ENCODE measurements at regions not wholly inside any gene's neighbourhood (a gene's known extent, or its start where the extent isn't known, plus 50 kb on each side); places are given as distances from the start of the nearest gene placed in this dataset.
"Not testable (repeated sequence)": the region's sequence is repeated elsewhere in the genome, so short reads cannot be mapped to it uniquely, and the experiment has no call there.

DNA sequence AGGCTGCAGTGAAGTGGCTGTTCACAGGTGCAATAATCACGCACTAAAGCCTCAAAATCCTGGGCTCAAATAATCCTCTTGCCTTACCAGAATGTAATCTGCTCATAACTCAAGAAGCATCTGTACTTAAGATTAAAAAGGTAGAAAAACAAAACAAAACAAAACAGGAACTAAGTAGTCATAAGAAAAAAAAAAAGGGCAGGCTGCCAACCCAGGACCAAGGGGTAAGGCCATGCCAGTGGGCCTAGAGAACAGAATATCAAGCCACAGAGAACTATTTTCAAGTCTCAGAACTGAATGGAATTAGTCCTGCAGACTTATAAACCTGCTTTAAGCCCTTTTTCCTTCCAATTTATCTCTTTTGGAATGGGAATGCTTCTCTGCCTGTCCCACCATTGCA, 64.8 kb upstream of the TBC1D3K start:
- DNase-seq (ENCODE audit: extremely low read depth in 1 of 2, low read depth in 1 of 2) = no peak

DNA sequence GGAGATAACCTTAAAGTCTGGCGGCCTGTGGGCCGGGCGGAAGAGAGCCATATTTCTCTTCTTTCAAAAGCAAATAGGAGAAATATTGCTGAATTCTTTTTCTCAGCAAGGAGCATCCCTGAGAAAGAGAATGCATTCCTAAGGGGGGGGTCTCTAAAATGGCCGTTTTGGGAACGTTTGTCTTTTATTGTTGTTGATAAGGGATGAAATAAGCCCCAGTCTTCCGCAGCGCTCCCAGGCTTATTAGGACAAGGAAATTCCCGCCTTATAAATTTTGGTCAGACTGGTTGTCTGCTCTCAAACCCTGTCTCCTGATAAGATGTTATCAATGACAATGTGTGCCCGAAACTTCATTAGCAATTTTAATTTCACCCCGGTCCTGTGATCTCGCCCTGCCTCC, 65.8 kb upstream of the TBC1D3K start:
- not testable (repeated sequence) for DNase-seq (ENCODE audit: extremely low read depth in 1 of 2, low read depth in 1 of 2)

DNA sequence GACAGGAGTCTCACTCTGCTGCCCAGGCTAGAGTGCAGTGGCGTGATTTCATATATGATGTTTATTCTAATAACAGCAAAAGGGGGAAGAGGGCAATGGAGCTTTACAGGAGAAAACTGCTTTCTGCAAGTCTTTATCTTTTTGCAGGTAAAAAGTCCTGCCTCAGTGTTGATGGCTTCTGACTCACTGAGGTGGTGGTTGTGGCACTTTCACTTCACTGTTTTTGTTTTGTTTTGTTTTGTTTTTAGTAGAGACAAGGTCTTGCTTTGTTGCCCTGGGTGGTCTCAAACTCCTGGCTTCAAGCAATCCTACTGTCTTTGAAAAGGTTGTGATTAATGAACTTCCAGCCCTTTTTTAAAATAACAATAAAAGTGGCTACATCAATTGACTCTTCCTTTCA, 68.0 kb upstream of the TBC1D3K start:
- DNase-seq (ENCODE audit: extremely low read depth in 1 of 2, low read depth in 1 of 2) = no peak

DNA sequence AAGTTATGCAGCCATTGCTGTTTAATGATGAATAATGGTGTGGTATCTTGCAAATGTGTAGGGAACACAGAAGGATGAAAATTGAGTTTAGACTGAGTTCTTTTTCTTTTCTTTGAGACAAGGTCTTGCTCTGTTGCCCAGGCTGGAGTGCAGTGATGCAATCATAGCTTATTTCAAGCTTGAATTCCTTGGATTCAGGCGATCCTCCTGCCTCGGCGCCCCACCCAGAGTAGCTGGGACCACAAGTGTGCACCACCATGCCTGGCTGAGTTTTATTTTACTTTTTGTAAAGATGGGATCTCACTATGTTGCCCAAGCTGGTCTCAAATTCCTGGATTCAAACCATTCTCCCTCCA, 74.6 kb upstream of the TBC1D3K start:
- DNase-seq (ENCODE audit: extremely low read depth in 1 of 2, low read depth in 1 of 2) = no peak

DNA sequence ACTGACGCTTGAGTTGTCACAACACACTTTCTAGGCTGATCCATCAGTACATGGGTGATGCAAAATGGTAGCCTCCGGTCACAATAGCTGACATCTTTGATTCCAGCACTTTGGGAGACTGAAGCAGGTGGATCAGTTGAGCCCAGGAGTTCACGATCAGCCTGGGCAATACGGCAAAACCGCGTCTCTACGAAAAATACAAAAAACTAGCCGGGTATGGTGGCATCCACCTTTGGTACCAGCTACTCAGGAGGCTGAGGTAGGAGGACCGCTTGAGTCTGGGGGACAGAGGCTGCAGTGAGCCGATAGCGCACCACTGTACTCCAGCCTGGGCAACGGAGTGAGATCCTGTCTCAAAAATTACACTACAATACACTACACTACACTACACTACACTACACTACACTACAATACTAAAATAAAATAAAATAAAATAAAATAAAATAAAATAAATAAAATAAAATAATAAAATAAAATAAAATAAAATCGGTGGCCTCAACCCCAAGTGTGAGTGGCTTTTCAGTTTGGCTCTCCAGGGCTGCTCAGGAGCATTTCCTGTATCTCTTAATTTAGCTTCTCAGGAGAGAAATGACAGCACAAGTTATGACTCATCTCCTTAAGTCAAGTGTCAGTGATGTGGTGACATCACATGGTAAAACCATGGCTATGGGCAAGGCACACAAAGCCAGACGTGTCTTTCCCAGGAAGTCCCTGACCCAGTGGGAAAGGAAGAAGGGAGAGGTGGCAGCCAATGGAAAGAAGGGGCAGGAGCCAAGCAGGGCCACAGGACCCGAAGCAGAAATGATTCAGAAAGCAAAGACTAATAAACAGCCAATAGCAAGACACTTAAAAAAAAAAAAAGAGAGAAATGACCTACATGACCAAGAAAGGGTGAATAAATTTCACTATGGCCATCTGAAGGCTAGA, 75.3 kb upstream of the TBC1D3K start:
- DNase-seq (ENCODE audit: extremely low read depth in 1 of 2, low read depth in 1 of 2) = no peak

DNA sequence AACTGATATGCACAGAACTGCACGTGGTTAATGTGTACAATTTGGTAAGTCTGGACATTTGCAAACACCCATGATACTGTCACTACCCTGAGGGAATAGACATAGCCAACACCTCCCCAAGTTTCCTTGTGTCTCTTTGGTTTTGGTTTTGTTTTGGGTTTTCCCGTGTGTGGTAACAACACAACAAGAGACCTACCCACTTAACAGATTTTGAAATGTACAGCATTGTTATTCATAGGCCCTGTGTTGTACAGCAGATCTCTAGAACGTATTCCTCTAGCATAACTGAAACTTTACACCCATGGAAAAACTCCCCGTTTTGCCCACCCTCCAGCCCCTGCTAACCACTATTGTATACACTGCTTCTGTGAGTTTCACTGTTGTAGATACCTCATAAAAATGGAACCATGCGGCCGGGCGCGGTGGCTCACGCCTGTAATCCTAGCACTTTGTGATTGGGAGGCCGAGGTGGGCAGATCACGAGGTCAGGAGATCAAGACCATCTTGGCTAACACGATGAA, 76.3 kb upstream of the TBC1D3K start:
- no peak for DNase-seq (ENCODE audit: extremely low read depth in 1 of 2, low read depth in 1 of 2)

DNA sequence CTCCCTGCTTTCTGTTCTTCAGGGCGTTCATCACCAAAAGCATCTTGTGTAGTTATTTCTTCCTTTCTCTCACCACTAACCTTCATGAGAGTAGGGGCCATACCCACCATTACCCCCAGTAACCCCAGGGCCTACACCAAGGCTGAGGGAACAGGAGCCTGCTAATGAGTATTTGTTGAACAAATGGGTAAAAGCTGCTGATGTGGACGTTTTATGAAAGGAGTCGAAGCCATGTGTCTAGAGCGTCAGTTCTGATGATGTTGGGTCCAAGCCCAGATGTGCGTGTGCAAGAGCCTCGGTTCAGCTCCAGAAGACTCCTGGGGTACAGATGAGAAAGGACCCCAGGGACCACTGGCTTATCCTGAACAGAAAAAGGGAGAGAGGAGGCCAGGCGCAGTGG, 77.1 kb upstream of the TBC1D3K start:
- no peak for DNase-seq (ENCODE audit: extremely low read depth in 1 of 2, low read depth in 1 of 2)

DNA sequence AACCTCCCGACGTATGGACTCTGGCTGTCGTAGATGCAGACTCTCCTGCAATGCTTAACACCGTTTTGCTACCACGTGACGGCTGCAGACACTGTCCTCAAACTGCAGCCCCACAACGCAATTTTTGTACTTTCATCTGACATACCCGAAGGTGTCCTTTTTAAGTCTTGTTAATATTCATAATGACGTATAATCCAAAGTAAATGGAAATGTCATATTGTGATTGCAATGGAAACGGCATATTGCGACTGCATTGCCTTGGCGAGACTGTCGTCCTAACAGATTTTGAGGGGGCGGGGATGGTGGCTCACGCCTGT, 79.3 kb upstream of the TBC1D3K start:
- DNase-seq (ENCODE audit: extremely low read depth in 1 of 2, low read depth in 1 of 2) = no peak

DNA sequence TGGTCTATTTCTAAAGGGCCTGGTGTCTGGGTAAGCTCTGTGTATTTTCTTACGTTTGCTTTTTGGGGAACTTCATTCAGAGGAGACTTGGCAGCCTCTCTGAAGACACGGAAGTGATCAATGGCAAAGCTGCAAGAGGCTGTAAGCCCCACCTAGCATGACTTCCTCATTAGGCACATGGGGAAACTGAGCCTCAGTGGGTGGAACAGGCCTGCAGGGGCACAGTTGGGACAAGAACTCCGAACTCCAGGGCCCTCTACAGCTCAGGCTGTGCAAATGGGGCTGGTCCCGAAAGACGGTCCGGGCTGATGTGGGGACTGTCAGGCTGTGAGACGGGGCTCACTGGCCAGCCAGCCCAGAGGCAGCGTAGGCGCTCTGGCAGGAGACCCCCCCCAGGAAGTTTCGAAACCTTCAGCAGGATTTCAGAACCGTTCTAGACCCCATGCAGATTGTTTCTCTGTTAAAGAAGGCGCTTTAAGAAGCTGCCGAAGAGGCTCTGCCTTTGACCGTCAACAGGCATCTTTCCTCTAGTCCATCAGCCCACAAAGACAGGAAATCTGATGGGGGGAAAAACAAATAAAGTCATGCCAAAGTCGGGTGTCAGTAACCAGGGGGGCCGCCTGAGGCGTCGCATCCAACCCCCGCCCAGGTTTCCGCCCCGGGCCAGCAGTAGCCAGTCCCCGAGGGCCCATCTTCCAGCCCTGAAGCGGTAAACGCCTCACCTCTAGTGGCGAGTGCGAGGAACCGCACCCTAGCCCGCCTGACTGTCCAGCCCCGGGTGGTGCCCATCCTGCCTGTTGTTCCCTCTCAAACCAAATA, 79.8 kb upstream of the TBC1D3K start:
- peak in 1 of 2 donors; percentile 19 for DNase-seq (ENCODE audit: extremely low read depth in 1 of 2, low read depth in 1 of 2)

DNA sequence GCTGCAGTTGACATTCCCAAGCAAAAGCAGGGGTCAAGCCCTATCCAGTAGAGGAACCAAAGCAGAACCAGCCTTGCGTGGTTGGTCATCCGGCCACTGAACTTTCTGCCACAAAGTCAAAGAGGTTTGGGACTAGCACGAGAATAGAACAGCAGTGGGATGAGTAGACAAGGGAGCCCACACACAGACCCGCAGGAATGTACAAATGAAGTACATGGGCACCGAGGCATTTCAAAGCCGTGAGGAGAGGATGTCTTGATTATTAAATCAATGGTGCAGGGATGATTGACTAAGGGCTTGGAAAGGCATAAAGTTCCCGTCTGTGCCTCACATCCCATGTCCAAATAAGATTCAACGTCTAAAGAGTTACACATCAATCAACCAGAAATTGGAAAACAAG, 81.8 kb upstream of the TBC1D3K start:
- no peak for DNase-seq (ENCODE audit: extremely low read depth in 1 of 2, low read depth in 1 of 2)

DNA sequence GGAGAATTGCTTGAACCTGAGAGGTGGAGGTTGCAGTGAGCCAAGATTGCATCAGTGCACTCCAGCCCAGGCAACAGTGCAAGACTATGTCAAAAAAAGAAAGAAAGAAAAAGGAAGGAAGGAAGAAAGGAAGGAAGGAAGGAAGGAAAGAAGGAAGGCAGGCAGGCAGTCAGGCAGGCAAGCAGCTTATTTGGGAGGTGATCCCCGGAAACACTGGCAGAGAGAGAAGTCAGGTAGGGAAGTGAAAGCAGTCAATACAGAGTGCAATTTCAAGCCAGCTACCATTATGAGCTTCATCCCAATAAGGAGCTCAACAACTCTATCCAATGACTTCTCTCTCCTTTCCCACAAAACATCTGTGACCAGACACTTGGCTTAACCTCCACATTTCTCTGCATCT, 83.0 kb upstream of the TBC1D3K start:
- DNase-seq (ENCODE audit: extremely low read depth in 1 of 2, low read depth in 1 of 2) = no peak

DNA sequence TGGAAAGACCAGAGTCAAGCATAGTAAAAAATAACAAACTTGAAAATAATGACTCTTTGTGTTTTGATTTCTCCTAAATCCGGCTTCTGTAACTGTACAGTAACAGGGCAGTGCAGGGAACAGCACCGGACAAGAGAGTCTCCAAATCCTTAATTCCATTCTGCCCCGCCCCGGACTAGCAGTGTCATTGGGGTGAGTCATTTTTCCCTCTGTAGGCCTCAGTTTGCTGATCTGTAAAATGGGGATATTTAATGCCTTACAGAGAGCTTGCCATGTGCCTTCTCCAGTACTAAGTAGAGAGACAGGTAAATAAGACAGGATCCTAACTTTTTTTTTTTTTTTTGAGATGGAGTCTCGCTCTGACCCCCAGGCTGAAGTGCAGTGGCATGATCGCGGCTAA, 83.6 kb upstream of the TBC1D3K start:
- no peak for DNase-seq (ENCODE audit: extremely low read depth in 1 of 2, low read depth in 1 of 2)

DNA sequence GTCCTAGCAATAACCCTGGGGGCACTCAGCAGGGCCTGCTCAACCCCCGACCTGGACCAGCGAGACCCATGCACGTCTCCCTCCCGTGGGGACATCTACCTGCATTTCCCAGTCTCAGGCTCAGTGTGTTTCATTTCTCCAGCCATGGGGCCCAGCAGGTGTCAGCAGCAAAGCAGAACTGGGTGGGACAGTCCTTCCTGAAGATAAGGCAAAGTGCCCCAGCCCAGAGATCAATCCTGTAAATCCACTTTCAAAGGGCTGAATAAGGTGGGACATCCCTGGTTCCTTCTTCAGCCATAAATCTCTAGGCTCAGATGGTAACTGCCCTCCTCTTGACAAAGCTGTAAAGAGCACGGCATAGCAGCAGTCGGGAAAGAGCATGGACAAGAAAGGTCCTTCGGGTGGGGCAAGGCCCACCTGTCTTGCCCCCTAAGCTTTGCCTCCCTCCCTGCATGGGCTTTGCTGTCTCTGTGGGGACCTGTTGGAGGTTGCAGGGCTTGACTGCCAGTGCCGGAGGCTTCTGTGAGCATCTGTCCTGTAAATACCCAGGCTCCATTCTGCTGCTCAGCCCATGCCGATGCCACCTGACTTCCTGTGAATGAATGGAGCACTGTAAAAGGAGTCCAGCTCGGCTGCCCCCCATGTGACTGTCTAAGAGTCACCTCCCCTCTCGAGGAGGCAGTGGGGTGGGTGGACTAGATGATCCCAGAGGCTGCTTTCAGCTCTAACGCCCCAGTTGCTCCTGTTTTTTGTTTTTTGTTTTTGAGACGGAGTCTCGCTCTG, 84.8 kb upstream of the TBC1D3K start:
- no peak for DNase-seq (ENCODE audit: extremely low read depth in 1 of 2, low read depth in 1 of 2)

DNA sequence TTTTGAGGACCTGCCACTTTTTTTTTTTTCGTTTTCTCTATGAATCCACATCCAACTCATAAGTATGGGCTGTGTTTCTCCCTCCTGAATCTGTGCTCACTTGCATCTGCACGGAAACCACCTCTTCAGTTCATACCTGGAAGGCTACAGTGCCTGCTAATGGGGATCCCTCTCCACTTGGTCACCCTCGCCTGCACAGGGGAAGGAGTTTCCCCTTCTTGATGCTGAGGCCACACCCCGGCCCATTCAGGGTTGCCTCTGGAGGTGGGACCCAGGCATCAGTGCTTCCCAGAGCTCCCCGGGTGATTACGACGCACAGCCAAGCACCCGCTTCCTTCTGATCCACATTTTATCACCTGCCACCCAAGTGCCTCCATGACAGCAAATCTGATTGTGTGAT, 85.9 kb upstream of the TBC1D3K start:
- DNase-seq (ENCODE audit: extremely low read depth in 1 of 2, low read depth in 1 of 2) = no peak

DNA sequence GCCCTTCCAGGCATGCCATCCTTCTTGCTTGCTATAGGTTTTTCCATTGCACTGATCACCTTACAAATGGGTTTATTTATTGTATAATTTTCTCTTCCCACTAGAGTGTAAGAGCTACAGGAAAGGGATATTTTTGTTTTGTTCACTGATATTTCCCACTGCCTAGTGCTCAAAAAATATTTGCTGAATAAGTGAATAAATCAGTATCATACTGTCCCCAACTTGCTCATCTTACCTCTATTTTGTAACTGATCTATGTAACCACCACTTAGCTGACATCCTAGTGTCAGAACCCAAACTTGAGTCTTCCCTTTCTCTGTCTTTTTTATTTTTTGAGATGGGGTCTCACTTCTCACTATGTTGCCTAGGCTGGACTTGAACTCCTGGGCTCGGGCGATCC, 87.6 kb upstream of the TBC1D3K start:
- DNase-seq (ENCODE audit: extremely low read depth in 1 of 2, low read depth in 1 of 2) = no peak

DNA sequence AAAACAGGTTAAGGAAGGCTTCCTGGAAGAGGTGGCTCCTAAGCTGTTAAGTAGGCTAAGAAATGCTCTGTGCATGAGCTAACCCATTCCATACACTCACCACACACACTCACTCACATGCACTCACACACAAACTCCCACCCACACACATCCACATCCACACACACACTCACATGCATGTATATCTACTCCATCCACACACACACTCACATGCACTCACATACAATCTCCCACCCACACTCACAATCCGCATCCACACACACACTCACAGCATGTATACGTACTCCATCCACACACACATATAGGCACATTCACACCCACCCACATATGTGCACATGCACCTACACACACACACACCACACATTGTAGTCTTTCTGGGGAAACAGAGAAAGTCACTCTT, 89.3 kb upstream of the HNF1B start:
- no peak for DNase-seq (ENCODE audit: extremely low read depth in 1 of 2, low read depth in 1 of 2)

DNA sequence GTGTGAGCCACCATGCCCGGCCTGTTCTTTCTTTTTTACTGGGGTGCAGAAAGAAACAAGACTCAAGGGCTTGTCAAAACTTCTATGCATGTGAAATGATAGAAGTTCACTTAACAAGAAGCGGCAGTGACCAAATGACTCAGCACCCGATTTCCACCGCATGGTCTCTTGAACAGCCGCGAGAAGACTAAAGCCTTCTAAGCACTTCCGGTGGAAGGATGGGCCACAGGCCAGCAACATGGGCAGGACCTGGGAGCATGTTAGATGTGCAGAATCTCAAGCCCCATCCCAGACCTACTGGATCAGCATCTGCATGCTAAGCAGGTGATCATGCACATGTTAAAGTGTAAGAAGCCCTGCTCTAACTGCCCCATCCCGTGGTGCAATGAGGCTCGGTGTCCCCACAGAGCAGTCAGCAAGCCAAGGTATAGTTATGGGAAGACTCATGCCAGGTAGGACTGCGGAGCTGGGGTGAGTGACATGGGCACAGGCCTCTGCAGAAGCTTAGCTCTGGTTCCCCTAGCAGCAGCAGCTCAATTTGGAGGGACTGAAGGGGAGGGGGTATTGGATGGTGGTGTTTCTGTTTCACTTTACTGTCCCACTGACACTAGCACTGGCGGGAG, 88.5 kb upstream of the HNF1B start:
- no peak for DNase-seq (ENCODE audit: extremely low read depth in 1 of 2, low read depth in 1 of 2)

DNA sequence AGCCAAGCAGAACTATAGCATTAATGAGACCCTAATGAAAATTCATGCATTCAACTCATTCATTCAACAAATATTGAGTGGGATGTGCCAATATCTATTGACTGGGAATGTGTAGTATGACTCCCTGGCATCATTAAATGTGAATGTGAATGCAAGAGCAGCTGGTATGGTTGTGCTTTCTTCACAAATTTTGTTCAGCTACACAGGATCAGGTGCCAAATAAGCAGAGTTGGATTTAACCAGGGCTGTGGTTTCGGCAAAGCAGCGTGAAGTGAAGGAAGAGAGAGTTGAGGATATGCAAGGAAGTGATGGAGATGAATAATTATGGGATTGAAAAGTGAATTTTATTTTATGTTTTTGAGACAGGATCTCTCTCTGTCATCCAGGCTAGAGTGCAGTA, 87.1 kb upstream of the HNF1B start:
- no peak for DNase-seq (ENCODE audit: extremely low read depth in 1 of 2, low read depth in 1 of 2)

DNA sequence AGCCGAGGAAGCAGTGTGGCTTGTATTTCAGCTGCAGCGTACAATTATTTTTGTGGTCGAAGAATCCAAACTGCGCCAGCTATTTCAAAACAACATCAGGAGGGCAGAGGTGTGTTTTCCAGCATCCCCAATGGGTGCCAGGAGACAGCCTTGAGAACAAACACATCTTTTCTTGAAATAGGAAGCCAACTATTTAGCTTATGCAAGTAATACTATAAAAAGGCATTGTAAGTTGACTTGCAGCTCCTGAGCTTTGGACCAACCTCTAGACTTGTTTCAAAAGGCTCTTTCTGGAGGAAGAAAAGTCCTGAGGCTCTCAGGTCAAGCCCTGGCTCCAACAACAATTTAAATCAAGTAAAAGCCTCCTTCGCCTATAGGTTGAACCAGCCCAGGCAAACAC, 86.6 kb upstream of the HNF1B start:
- DNase-seq (ENCODE audit: extremely low read depth in 1 of 2, low read depth in 1 of 2) = no peak

DNA sequence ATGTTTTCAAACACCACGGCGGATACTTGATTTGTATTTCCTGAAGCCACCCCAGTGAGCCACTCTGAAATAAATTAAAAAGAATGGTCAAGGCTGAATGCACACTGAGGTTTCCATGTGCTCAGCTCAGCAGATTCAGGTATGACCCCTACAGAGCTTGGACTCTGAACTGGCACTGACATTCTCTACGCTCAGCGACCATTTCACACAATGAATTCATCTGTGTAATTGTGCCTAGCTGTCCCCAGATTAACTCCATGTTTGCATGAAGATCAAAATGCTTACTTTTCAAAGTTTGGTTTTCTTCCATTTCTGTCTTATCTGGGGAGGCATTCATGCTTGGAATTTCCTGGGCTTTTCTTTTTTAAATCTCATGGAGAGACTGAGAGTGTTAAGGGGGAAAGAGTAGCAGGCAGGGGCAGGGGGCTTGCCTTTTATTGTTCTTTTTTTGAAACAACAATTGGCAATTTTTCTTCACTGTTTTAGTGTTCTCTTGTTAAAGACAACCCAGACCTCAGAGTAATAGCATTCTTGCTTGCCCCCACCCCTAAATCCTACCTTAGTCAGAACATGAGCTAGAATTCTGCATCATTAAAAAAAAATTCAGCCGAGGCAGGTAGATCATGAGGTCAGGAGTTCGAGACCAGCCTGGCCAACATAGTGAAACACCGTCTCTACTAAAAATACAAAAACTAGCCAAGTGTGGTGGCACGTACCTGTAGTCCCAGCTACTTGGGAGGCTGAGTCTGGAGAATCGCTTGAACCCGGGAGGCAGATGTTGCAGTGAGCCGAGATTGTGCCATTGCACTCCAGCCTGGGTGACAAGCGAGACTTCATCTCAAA, 85.5 kb upstream of the HNF1B start:
- no peak for DNase-seq (ENCODE audit: extremely low read depth in 1 of 2, low read depth in 1 of 2)

Data from activated CD8-positive, alpha-beta memory T cell treated with anti-CD3 and anti-CD28 coated beads for 1 hour (primary cell).